ENCODE measurements at regions not wholly inside any gene's neighbourhood (a gene's known extent, or its start where the extent isn't known, plus 50 kb on each side); places are given as distances from the start of the nearest gene placed in this dataset.

DNA sequence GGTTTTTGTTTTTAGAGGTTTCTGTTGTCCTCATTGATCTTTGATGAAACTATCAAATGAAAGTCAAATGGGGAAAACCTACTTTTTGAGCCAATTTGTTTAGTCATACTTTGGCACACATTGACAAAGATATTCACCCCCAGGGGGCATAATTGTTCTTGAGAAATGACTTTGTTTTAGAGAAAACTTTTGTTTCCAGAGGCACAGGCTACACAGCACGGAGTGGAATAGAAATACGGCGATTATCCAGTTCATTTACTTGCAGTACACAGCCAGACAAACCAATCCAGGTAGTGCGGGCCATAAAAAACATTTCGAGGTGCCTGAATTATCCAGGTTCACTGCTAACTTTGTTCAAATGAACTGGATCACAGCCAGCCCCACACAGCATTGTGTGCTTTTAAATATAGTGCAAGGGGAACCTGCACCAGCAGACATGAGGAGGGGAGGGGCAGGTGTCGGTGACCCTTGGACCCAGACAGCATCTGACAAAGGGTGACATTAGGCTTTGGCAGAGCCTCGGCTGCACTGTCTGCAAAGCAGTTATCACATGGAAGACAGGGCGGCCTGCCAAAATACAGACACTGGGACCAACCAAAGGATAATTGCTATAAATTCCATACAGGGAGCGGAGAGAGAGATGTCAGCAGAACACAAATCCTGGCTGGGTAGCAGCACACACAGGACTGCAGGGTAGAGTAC is 179.6 kb upstream of the NOCT start:
- TF ChIP-seq, protein P1, sequence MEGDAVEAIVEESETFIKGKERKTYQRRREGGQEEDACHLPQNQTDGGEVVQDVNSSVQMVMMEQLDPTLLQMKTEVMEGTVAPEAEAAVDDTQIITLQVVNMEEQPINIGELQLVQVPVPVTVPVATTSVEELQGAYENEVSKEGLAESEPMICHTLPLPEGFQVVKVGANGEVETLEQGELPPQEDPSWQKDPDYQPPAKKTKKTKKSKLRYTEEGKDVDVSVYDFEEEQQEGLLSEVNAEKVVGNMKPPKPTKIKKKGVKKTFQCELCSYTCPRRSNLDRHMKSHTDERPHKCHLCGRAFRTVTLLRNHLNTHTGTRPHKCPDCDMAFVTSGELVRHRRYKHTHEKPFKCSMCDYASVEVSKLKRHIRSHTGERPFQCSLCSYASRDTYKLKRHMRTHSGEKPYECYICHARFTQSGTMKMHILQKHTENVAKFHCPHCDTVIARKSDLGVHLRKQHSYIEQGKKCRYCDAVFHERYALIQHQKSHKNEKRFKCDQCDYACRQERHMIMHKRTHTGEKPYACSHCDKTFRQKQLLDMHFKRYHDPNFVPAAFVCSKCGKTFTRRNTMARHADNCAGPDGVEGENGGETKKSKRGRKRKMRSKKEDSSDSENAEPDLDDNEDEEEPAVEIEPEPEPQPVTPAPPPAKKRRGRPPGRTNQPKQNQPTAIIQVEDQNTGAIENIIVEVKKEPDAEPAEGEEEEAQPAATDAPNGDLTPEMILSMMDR (IDR thresholded peaks at IDR 0.05): no peak
- Mint-ChIP-seq H3K9me3 (no peaks in the 10 kb centered on the region), H3K4me3 (no peak overlapping the region), H3K4me1 (ENCODE audit: low read depth) (no peaks in the 10 kb centered on the region), H3K27ac (no peak overlapping the region), H3K36me3 (ENCODE audit: low read depth) (no peaks in the 10 kb centered on the region), H3K27me3 (peaks cover 11% of the 10 kb centered on the region)
- ChIA-PET POLR2A (no interaction called here), CTCF (no interaction called here)
- ATAC-seq (no peak), DNase-seq (no peak)
- intact Hi-C loops (cut with micrococcal nuclease): no loop called here

GRCh38 chr4:138833974-138834373 is 181.6 kb upstream of the NOCT start:
- Mint-ChIP-seq H3K9me3 (no peaks in the 10 kb centered on the region), H3K27me3 (peaks cover 5% of the 10 kb centered on the region), H3K36me3 (ENCODE audit: low read depth) (no peaks in the 10 kb centered on the region), H3K4me1 (ENCODE audit: low read depth) (no peaks in the 10 kb centered on the region), H3K4me3 (no peak overlapping the region), H3K27ac (no peak overlapping the region)
- DNase-seq (no peak), ATAC-seq (no peak)
- intact Hi-C loops (cut with micrococcal nuclease): no loop called here
- POLR2A ChIA-PET: no interaction called here
- CTCF ChIA-PET: no interaction called here
- TF ChIP-seq, protein P1 (IDR thresholded peaks at IDR 0.05): no peak

DNA sequence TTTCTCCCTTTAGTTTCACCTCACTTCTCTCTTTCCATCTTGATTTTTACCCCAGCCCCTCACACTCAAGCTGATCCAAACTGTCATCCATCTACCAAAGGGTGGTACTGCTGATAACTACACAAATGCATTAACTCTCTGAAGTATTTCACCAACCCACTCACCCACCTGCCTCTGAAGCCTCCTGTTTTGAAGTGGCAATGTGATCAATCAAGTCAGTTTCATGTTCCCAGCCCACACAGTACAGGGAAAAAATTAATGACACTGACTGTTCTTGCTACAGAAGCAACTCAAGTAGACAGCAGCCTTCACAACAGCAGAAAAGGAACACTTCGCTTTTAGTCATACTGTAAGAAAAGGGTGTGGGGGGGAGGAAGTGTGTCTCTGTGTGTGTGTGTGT is 183.0 kb upstream of the NOCT start:
- POLR2A ChIA-PET: no interaction called here

GRCh38 chr4:138831948-138832347 is 183.6 kb upstream of the NOCT start:
- Mint-ChIP-seq H3K36me3 (ENCODE audit: low read depth) (no peaks in the 10 kb centered on the region), H3K27ac (no peak overlapping the region), H3K4me1 (ENCODE audit: low read depth) (no peaks in the 10 kb centered on the region), H3K27me3 (peaks cover 5% of the 10 kb centered on the region), H3K4me3 (no peak overlapping the region), H3K9me3 (no peaks in the 10 kb centered on the region)
- ChIA-PET POLR2A (no interaction called here), CTCF (interaction anchor here (1.9 kb wide), 1 partner anchor 39 kb away, joined by 6 read pairs; no protein-coding TSS in a partner anchor)
- TF ChIP-seq, protein P1 (IDR thresholded peaks at IDR 0.05): no peak
- DNase-seq (no peak), ATAC-seq (no peak)
- intact Hi-C loops (cut with micrococcal nuclease): no loop called here

More for the DNA sequence above, 183.0 kb upstream of the NOCT start:
- CTCF ChIA-PET: no interaction called here
- peak; percentile 4 for DNase-seq
- peak; percentile 53 for ATAC-seq
- Mint-ChIP-seq H3K4me1 (ENCODE audit: low read depth) (no peaks in the 10 kb centered on the region), H3K4me3 (no peak overlapping the region), H3K27me3 (peaks cover 5% of the 10 kb centered on the region), H3K9me3 (no peaks in the 10 kb centered on the region), H3K36me3 (ENCODE audit: low read depth) (no peaks in the 10 kb centered on the region), H3K27ac (no peak overlapping the region)
- TF ChIP-seq, protein P1 (IDR thresholded peaks at IDR 0.05): no peak
- intact Hi-C loops (cut with micrococcal nuclease): no loop called here

- no peaks in the 10 kb centered on the region for H3K9me3 Mint-ChIP-seq
- ATAC-seq: no peak
- no peaks in the 10 kb centered on the region for H3K36me3 Mint-ChIP-seq (ENCODE audit: low read depth)
- DNase-seq: no peak
- H3K27ac Mint-ChIP-seq: no peak overlapping the region
- H3K27me3 Mint-ChIP-seq: peaks cover 3% of the 10 kb centered on the region
- no peak overlapping the region for H3K4me3 Mint-ChIP-seq
- intact Hi-C loops (cut with micrococcal nuclease): no loop called here
- H3K4me1 Mint-ChIP-seq (ENCODE audit: low read depth): no peaks in the 10 kb centered on the region
- ChIA-PET POLR2A (no interaction called here), CTCF (no interaction called here)
- TF ChIP-seq, protein P1 (IDR thresholded peaks at IDR 0.05): no peak
Measured at GRCh38 chr4:138828926-138829325, 186.7 kb upstream of the NOCT start.
